SU-DHL-6 (cell line): ENCODE measurements at regions not wholly inside any gene's neighbourhood (a gene's known extent, or its start where the extent isn't known, plus 50 kb on each side); places are given as distances from the start of the nearest gene placed in this dataset.

Experiments
- CTCF ChIP-seq: fragments of 200-600 bp; sonication (generic); IDR thresholded peaks from one replicate; pipeline ENCODE4 v1.5.1; 2017; ENCODE audit warnings: antibody characterized with exemption, mild to moderate bottlenecking, low read length, moderate library complexity; ENCODE audit not compliant: insufficient read depth, poor library complexity, severe bottlenecking
- EZH2phosphoT487 ChIP-seq: fragments of 200-600 bp; sonication (generic), shearing (Covaris generic); conservative IDR thresholded peaks from 2 replicates; pipeline ENCODE4 v1.6.1; 2018; ENCODE audit warnings: mild to moderate bottlenecking, antibody characterized with exemption, low read length, moderate library complexity, mixed read lengths

- TF ChIP-seq CTCF (no peak), EZH2phosphoT487 (no peak)
Measured at GRCh38 chr10:3655528-3655927, 129.5 kb downstream of the KLF6 start.
